Stimulated activated CD8-positive, alpha-beta memory T cell treated with anti-CD3 and anti-CD28 coated beads, Interleukin-12 subunit alpha, Interleukin-12 subunit beta, amount 100 ng/mL, for 1 hour (primary cell): ENCODE measurements at regions not wholly inside any gene's neighbourhood (a gene's known extent, or its start where the extent isn't known, plus 50 kb on each side); places are given as distances from the start of the nearest gene placed in this dataset.

Experiments
- DNase-seq: peaks from one replicate; pipeline ENCODE4 v3.0.0-alpha.2; 2020; ENCODE audit warnings: low read depth

GRCh38 chr1:25001125-25001915, 71.2 kb upstream of the RUNX3 start:
- DNase-seq = no peak

- DNase-seq = no peak
Observed at GRCh38 chr1:24999906-25000305, 69.8 kb upstream of the RUNX3 start.

GRCh38 chr1:24999426-24999825, 69.3 kb upstream of the RUNX3 start:
- no peak for DNase-seq

- DNase-seq = no peak
Observed at GRCh38 chr1:24998563-24999245, 68.6 kb upstream of the RUNX3 start.

- DNase-seq = peak; percentile 30
Observed at GRCh38 chr1:24996983-24997893, 67.2 kb upstream of the RUNX3 start.

GRCh38 chr1:24996456-24996855, 66.4 kb upstream of the RUNX3 start:
- no peak for DNase-seq

GRCh38 chr1:24995661-24996060, 65.6 kb upstream of the RUNX3 start:
- DNase-seq = no peak

- no peak for DNase-seq
Observed at GRCh38 chr1:24995140-24995539, 65.1 kb upstream of the RUNX3 start.

GRCh38 chr1:24993871-24994580, 64.0 kb upstream of the RUNX3 start:
- no peak for DNase-seq

GRCh38 chr1:24992761-24993211, 62.7 kb upstream of the RUNX3 start:
- DNase-seq = no peak

- no peak for DNase-seq
Observed at GRCh38 chr1:24992124-24992760, 62.2 kb upstream of the RUNX3 start.

GRCh38 chr1:24991697-24992096, 61.6 kb upstream of the RUNX3 start:
- no peak for DNase-seq

- DNase-seq = no peak
Observed at GRCh38 chr1:24990779-24991641, 60.9 kb upstream of the RUNX3 start.

- no peak for DNase-seq
Observed at GRCh38 chr1:24990136-24990535, 60.1 kb upstream of the RUNX3 start.

- no peak for DNase-seq
Observed at GRCh38 chr1:24989082-24989481, 59.0 kb upstream of the RUNX3 start.

- DNase-seq = no peak
Observed at GRCh38 chr1:24988558-24988912, 58.5 kb upstream of the RUNX3 start.

GRCh38 chr1:24987875-24988557, 57.9 kb upstream of the RUNX3 start:
- no peak for DNase-seq

GRCh38 chr1:24987424-24987823, 57.3 kb upstream of the RUNX3 start:
- DNase-seq = no peak

- DNase-seq = no peak
Observed at GRCh38 chr1:24986372-24986965, 56.4 kb upstream of the RUNX3 start.
